Body of pancreas (tissue), 4 donors: ENCODE measurements at regions not wholly inside any gene's neighbourhood (a gene's known extent, or its start where the extent isn't known, plus 50 kb on each side); places are given as distances from the start of the nearest gene placed in this dataset.

Experiments
- POLR2A ChIP-seq, 3 donors: fragments of 450-650 bp; IDR thresholded peaks; one replicate each; pipeline ENCODE4 v1.6.1; 2016; ENCODE audit warnings: antibody characterized with exemption in 3 of 3, mild to moderate bottlenecking in 2 of 3
- TF ChIP-seq, protein P1 (sequence below), 7 experiments: fragments of 450-650 bp in 4 of 7; fragments of 200-600 bp in 3 of 7; sonication (generic) in 3 of 7; IDR thresholded peaks; one replicate each; pipeline ENCODE4 v1.5.1; 2016 to 2019; ENCODE audit warnings: antibody characterized with exemption in 7 of 7

DNA sequence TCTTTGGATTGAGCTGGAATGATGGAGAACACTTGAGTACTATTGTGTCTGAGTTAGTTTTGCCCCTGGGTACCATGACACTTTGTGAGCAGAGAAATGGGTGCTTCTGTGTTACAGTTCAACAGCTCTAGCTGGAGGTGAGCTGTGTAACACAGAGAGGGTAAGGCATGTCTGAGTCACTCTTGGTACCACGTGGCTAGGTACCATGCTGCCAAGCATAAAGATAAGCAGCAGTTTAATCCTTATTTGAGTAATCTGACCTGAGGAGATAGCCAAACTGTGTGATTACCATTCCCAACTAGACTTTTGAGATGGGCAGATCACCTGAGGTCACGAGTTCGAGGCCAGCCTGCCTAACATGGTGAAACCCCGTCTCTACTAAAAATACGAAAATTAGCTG is 122.0 kb downstream of the OLFM4 start:
- TF ChIP-seq, protein P1, sequence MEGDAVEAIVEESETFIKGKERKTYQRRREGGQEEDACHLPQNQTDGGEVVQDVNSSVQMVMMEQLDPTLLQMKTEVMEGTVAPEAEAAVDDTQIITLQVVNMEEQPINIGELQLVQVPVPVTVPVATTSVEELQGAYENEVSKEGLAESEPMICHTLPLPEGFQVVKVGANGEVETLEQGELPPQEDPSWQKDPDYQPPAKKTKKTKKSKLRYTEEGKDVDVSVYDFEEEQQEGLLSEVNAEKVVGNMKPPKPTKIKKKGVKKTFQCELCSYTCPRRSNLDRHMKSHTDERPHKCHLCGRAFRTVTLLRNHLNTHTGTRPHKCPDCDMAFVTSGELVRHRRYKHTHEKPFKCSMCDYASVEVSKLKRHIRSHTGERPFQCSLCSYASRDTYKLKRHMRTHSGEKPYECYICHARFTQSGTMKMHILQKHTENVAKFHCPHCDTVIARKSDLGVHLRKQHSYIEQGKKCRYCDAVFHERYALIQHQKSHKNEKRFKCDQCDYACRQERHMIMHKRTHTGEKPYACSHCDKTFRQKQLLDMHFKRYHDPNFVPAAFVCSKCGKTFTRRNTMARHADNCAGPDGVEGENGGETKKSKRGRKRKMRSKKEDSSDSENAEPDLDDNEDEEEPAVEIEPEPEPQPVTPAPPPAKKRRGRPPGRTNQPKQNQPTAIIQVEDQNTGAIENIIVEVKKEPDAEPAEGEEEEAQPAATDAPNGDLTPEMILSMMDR (IDR thresholded peaks at IDR 0.05) = no peak
- no peak for TF ChIP-seq POLR2A (IDR thresholded peaks at IDR 0.05)
